ENCODE measurements at regions not wholly inside any gene's neighbourhood (a gene's known extent, or its start where the extent isn't known, plus 50 kb on each side); places are given as distances from the start of the nearest gene placed in this dataset.

DNA sequence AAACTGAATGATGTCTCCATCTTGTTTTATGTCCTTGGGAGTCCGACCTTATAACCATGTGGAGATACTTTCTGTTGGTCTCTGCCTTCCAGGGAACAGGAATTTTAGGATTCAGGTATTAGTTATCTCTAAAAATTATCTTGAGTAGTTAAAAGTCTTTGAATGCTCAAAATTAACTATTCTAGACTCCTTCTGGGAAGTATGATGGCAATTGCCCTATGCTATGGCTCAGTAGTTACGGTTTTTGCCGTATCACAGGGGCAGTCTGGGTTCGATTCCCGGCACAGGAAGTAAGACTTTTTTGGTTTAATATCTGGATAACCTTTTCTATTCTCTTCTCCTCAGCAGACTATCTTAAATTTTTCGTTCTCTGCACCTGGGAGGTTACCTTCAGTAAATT is 708.7 kb upstream of the LRATD1 start:
- TF ChIP-seq POLR2A (IDR thresholded peaks at IDR 0.05): no peak
- TF ChIP-seq, protein P1, sequence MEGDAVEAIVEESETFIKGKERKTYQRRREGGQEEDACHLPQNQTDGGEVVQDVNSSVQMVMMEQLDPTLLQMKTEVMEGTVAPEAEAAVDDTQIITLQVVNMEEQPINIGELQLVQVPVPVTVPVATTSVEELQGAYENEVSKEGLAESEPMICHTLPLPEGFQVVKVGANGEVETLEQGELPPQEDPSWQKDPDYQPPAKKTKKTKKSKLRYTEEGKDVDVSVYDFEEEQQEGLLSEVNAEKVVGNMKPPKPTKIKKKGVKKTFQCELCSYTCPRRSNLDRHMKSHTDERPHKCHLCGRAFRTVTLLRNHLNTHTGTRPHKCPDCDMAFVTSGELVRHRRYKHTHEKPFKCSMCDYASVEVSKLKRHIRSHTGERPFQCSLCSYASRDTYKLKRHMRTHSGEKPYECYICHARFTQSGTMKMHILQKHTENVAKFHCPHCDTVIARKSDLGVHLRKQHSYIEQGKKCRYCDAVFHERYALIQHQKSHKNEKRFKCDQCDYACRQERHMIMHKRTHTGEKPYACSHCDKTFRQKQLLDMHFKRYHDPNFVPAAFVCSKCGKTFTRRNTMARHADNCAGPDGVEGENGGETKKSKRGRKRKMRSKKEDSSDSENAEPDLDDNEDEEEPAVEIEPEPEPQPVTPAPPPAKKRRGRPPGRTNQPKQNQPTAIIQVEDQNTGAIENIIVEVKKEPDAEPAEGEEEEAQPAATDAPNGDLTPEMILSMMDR (IDR thresholded peaks at IDR 0.05 in 4 of 5, conservative IDR thresholded peaks at IDR 0.05 in 1 of 5): no peak

All from gastrocnemius medialis (tissue), 4 donors.